ENCODE measurements at regions not wholly inside any gene's neighbourhood (a gene's known extent, or its start where the extent isn't known, plus 50 kb on each side); places are given as distances from the start of the nearest gene placed in this dataset.

GRCh38 chr2:104468846-104469245, 385.1 kb upstream of the POU3F3 start:
- DNase-seq: no peak

- no peak for DNase-seq
Measured at GRCh38 chr2:104472076-104472475, 381.8 kb upstream of the POU3F3 start.

- DNase-seq: no peak
Measured at GRCh38 chr2:104473546-104473945, 380.4 kb upstream of the POU3F3 start.

- no peak for DNase-seq
Measured at GRCh38 chr2:104474716-104475115, 379.2 kb upstream of the POU3F3 start.

- DNase-seq: no peak
Measured at GRCh38 chr2:104476075-104476474, 377.8 kb upstream of the POU3F3 start.

GRCh38 chr2:104476563-104476988, 377.3 kb upstream of the POU3F3 start:
- DNase-seq: no peak

- no peak for DNase-seq
Measured at GRCh38 chr2:104481341-104481740, 372.6 kb upstream of the POU3F3 start.

- no peak for DNase-seq
Measured at GRCh38 chr2:104487366-104487765, 366.5 kb upstream of the POU3F3 start.

- no peak for DNase-seq
Measured at GRCh38 chr2:104493698-104494097, 360.2 kb upstream of the POU3F3 start.

- no peak for DNase-seq
Measured at GRCh38 chr2:104501342-104501741, 352.6 kb upstream of the POU3F3 start.

- DNase-seq: no peak
Measured at GRCh38 chr2:104501929-104502328, 352.0 kb upstream of the POU3F3 start.

- DNase-seq: no peak
Measured at GRCh38 chr2:104502901-104503300, 351.0 kb upstream of the POU3F3 start.

GRCh38 chr2:104504331-104505073, 349.4 kb upstream of the POU3F3 start:
- no peak for DNase-seq

- no peak for DNase-seq
Measured at GRCh38 chr2:104518256-104518655, 335.7 kb upstream of the POU3F3 start.

GRCh38 chr2:104521247-104521646, 332.7 kb upstream of the POU3F3 start:
- no peak for DNase-seq

- DNase-seq: no peak
Measured at GRCh38 chr2:104523921-104524320, 330.0 kb upstream of the POU3F3 start.

GRCh38 chr2:104528101-104528500, 325.8 kb upstream of the POU3F3 start:
- no peak for DNase-seq

GRCh38 chr2:104531122-104531521, 322.8 kb upstream of the POU3F3 start:
- DNase-seq: no peak

GRCh38 chr2:104537116-104537515, 316.8 kb upstream of the POU3F3 start:
- DNase-seq: no peak

- no peak for DNase-seq
Measured at GRCh38 chr2:104538077-104538476, 315.8 kb upstream of the POU3F3 start.

- DNase-seq: no peak
Measured at GRCh38 chr2:104539649-104540048, 314.3 kb upstream of the POU3F3 start.

- no peak for DNase-seq
Measured at GRCh38 chr2:104545055-104545454, 308.9 kb upstream of the POU3F3 start.

- no peak for DNase-seq
Measured at GRCh38 chr2:104546537-104546936, 307.4 kb upstream of the POU3F3 start.

- no peak for DNase-seq
Measured at GRCh38 chr2:104547221-104547620, 306.7 kb upstream of the POU3F3 start.

GRCh38 chr2:104561251-104561650, 292.7 kb upstream of the POU3F3 start:
- no peak for DNase-seq

Measured in DMS79 treated with DMSO at 0.1 percent for 48 hours (cell line).